ENCODE measurements at regions not wholly inside any gene's neighbourhood (a gene's known extent, or its start where the extent isn't known, plus 50 kb on each side); places are given as distances from the start of the nearest gene placed in this dataset.

DNA sequence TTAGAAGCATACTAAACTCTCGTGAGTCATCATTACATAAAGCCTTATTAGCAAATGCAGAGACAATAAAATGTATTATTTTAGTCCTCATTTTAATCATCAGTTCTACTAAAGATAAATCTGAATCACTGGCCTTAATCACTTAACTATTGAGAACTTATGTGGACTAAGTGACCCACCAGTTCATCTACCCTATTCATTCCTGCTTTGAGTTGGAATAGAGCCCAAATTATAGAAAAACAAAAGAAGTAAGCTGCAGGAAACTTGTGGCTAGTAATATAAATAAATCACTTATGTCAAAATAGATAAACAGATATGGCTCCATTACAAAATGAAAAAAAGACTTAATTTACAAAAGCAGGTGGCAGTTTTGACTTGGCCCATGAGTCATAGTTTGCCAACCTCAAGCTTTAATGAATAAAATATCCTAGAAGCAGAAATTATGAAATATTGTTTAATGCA is 851.8 kb upstream of the CRIM1 start:
- TF ChIP-seq, protein P1, sequence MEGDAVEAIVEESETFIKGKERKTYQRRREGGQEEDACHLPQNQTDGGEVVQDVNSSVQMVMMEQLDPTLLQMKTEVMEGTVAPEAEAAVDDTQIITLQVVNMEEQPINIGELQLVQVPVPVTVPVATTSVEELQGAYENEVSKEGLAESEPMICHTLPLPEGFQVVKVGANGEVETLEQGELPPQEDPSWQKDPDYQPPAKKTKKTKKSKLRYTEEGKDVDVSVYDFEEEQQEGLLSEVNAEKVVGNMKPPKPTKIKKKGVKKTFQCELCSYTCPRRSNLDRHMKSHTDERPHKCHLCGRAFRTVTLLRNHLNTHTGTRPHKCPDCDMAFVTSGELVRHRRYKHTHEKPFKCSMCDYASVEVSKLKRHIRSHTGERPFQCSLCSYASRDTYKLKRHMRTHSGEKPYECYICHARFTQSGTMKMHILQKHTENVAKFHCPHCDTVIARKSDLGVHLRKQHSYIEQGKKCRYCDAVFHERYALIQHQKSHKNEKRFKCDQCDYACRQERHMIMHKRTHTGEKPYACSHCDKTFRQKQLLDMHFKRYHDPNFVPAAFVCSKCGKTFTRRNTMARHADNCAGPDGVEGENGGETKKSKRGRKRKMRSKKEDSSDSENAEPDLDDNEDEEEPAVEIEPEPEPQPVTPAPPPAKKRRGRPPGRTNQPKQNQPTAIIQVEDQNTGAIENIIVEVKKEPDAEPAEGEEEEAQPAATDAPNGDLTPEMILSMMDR (IDR thresholded peaks at IDR 0.05): no peak
- TF ChIP-seq SMC3 (IDR thresholded peaks at IDR 0.05; ENCODE audit: low read depth, low read length): no peak

All from SK-N-SH (cell line).